Karpas-422 (cell line): ENCODE measurements at regions not wholly inside any gene's neighbourhood (a gene's known extent, or its start where the extent isn't known, plus 50 kb on each side); places are given as distances from the start of the nearest gene placed in this dataset.
A peak's percentile ranks its signal among the peaks of the same experiment; 100 is the strongest.

Experiments used
- DNase-seq: peaks from one replicate; pipeline ENCODE4 v3.0.0-alpha.2; 2015
- H2AFZ ChIP-seq: fragments of 200-600 bp; sonication (generic); 2 replicates; pipeline ENCODE4 v1.6.1; 2014; ENCODE audit warnings: antibody characterized with exemption, low read length, mixed read lengths
- H3K27ac ChIP-seq: fragments of 200-600 bp; sonication (generic); 2 replicates; pipeline ENCODE4 v1.5.1; 2014; ENCODE audit warnings: mild to moderate bottlenecking, low read length, moderate library complexity
- H3K27me3 ChIP-seq: fragments of 200-600 bp; sonication (generic); 2 replicates; pipeline ENCODE4 v1.6.1; 2014; ENCODE audit warnings: low read length, mixed read lengths
- H3K36me3 ChIP-seq: fragments of 200-600 bp; sonication (generic); 2 replicates; pipeline ENCODE4 v1.6.1; 2014; ENCODE audit warnings: low read length, mixed read lengths; ENCODE audit not compliant: insufficient read depth
- H3K4me1 ChIP-seq: fragments of 200-600 bp; sonication (generic); 2 replicates; pipeline ENCODE4 v1.6.1; 2014; ENCODE audit warnings: mild to moderate bottlenecking, low read length, mixed read lengths
- H3K4me2 ChIP-seq: fragments of 200-600 bp; sonication (generic); 2 replicates; pipeline ENCODE4 v1.6.1; 2014; ENCODE audit warnings: low read length, low read depth, mild to moderate bottlenecking; ENCODE audit not compliant: poor library complexity, severe bottlenecking
- H3K4me3 ChIP-seq: fragments of 200-600 bp; sonication (generic); 2 replicates; pipeline ENCODE4 v1.5.1; 2014; ENCODE audit warnings: mild to moderate bottlenecking, antibody characterized with exemption, low read length, mixed read lengths
- H3K79me2 ChIP-seq: fragments of 200-600 bp; sonication (generic); 2 replicates; pipeline ENCODE4 v1.6.1; 2014; ENCODE audit warnings: mild to moderate bottlenecking, low read length, mixed read lengths
- H3K9ac ChIP-seq: fragments of 200-600 bp; sonication (generic); 2 replicates; pipeline ENCODE4 v1.6.0; 2014; ENCODE audit warnings: low read length
- H3K9me2 ChIP-seq: fragments of 200-600 bp; sonication (generic), shearing (Covaris generic); replicated peaks from 2 replicates; pipeline ENCODE4 v1.6.0; 2014; ENCODE audit warnings: mild to moderate bottlenecking, low read length, moderate library complexity; ENCODE audit not compliant: insufficient read depth
- H3K9me3 ChIP-seq: fragments of 300-700, 200-600 bp; sonication (generic); 2 replicates; pipeline ENCODE4 v1.6.1; 2014; ENCODE audit warnings: low read length, mixed read lengths
- H4K20me1 ChIP-seq: fragments of 200-600 bp; sonication (generic); 2 replicates; pipeline ENCODE4 v1.6.1; 2014; ENCODE audit warnings: mild to moderate bottlenecking, antibody characterized with exemption, low read length, low read depth; ENCODE audit not compliant: insufficient read depth

DNA sequence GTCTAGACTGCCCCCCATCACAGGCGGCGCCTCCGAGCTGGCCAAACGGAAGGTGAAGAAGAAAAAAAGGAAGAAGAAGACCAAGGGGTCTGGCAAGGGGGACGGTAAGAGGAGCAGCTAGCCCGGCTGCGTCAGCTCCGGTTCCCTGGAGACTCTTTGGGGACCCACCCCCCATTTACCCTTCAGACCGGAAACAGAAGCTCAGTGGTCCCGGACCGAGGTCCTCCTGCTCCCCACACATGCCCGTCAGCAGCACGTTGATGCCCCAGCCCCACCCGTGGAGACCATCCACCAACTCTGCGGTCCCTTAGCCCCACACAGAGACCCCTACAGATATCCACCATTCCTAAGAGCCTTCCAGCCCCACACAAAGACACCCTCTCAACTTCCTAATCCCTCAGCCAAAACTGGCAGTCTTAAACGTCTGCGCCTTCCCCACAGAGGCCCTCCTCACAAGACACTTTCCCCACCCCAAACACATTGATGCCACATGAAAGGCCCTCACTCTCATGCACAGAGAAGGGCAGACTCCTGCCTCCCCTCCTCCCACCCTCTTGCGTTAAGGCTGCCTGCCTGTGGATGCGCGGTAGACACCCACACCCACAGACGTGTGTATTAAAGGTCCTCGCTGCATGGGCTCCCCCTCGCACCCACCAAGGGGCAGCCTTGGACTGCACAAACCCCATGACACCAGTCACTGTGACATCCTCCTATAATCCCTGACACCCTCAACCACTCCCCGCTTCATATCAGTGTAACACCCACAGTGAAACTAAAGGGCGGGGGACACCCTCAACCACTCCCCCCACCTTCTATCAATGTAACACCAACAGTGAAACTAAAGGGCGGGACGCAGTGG is 58.2 kb upstream of the RPH3AL start:
- Histone ChIP-seq H3K4me1 (peaks cover 19% of the 10 kb centered on the region), H3K27ac (peak overlapping the region; percentile 74)

DNA sequence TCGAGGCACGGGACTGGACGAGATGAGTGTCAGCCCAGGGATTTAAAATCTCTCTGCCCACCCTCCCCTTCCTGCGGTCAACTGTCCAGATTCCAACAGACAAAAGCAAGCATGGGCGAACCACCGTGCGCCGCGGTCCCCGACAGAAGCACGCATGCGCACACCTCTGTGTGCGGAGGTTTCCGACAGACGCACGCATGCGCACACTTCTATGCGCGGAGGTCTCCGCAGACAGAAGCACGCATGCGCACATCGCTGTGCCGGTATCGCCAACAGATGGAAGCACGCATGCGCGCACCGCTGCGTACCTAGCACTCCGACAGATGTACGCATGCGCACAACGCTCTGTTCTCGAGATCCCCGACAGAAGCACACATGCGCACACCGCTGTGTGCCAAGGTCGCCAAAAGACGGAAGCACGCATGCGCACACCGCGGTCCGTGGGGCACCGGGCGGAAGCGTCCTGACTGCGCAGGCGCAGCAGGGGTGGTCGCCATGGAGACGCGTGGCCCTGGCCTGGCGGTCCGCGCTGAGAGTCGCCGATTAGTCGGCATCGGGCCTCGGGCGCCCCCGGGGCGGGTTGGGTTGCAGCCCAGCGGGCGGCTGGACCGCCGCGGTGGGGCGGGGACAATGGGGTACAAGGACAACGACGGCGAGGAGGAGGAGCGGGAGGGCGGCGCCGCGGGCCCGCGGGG is 57.4 kb upstream of the RPH3AL start:
- Histone ChIP-seq H3K4me3 (peak overlapping the region; percentile 86), H3K4me1 (peaks cover 19% of the 10 kb centered on the region), H3K27ac (peak overlapping the region; percentile 74), H3K4me2 (peak overlapping the region; percentile 86), H3K9ac (peak overlapping the region; percentile 97), H3K79me2 (peaks cover 15% of the 10 kb centered on the region), H4K20me1 (peaks cover 7% of the 10 kb centered on the region; the same call in 1 of the 2 replicates), H3K36me3 (0 out of 2 replicates have a peak, but pooled peaks cover 5% of the 10 kb centered on the region), H2AFZ (peak overlapping the region; percentile 76; the same call in 1 of the 2 replicates), H3K27me3 (no peaks in the 10 kb centered on the region), H3K9me2 (no peaks in the 10 kb centered on the region), H3K9me3 (no peaks in the 10 kb centered on the region)
- peak; percentile 99 for DNase-seq

More for the DNA sequence above, 58.2 kb upstream of the RPH3AL start:
- Histone ChIP-seq H3K9ac (peak overlapping the region; percentile 97), H3K27me3 (no peaks in the 10 kb centered on the region), H3K4me3 (peak overlapping the region; percentile 86), H3K9me3 (no peaks in the 10 kb centered on the region), H2AFZ (peak overlapping the region; percentile 76; the same call in 1 of the 2 replicates), H4K20me1 (peaks cover 7% of the 10 kb centered on the region; the same call in 1 of the 2 replicates), H3K4me2 (peak overlapping the region; percentile 86), H3K36me3 (0 out of 2 replicates have a peak, but pooled peaks cover 5% of the 10 kb centered on the region), H3K9me2 (no peaks in the 10 kb centered on the region), H3K79me2 (peaks cover 15% of the 10 kb centered on the region)
- DNase-seq: peak; percentile 82

- H3K4me1 ChIP-seq: peaks cover 19% of the 10 kb centered on the region
Measured at GRCh38 chr17:409308-409847, 56.8 kb upstream of the RPH3AL start.

GRCh38 chr17:404703-405102 is 52.1 kb upstream of the RPH3AL start:
- no peaks in the 10 kb centered on the region for H3K27me3 ChIP-seq
- H4K20me1 ChIP-seq: no peaks in the 10 kb centered on the region
- H3K9me2 ChIP-seq: no peaks in the 10 kb centered on the region
- no peak for DNase-seq
- no peak overlapping the region for H2AFZ ChIP-seq
- no peak overlapping the region for H3K4me2 ChIP-seq
- no peaks in the 10 kb centered on the region for H3K9me3 ChIP-seq
- H3K36me3 ChIP-seq: no peaks in the 10 kb centered on the region
- H3K9ac ChIP-seq: no peak overlapping the region
- no peak overlapping the region for H3K27ac ChIP-seq
- no peak overlapping the region for H3K4me3 ChIP-seq
- peaks cover 5% of the 10 kb centered on the region for H3K4me1 ChIP-seq
- no peaks in the 10 kb centered on the region for H3K79me2 ChIP-seq

More at GRCh38 chr17:409308-409847, 56.8 kb upstream of the RPH3AL start:
- Histone ChIP-seq H3K9me2 (no peaks in the 10 kb centered on the region), H3K27me3 (no peaks in the 10 kb centered on the region), H3K9ac (peak overlapping the region; percentile 72), H3K9me3 (no peaks in the 10 kb centered on the region), H3K79me2 (peaks cover 15% of the 10 kb centered on the region), H4K20me1 (peaks cover 7% of the 10 kb centered on the region; the same call in 1 of the 2 replicates), H3K36me3 (0 out of 2 replicates have a peak, but pooled peaks cover 5% of the 10 kb centered on the region), H2AFZ (0 out of 2 replicates have a peak overlapping the region, but pooled peaks have one; percentile 53), H3K4me3 (peak overlapping the region; percentile 68), H3K27ac (no peak overlapping the region), H3K4me2 (peak overlapping the region; percentile 71)
- DNase-seq: no peak
